Panc1 (cell line): ENCODE measurements at regions not wholly inside any gene's neighbourhood (a gene's known extent, or its start where the extent isn't known, plus 50 kb on each side); places are given as distances from the start of the nearest gene placed in this dataset.
A peak's percentile ranks its signal among the peaks of the same experiment; 100 is the strongest.

Experiments
- CTCF ChIP-seq: fragments of 450-650 bp; IDR thresholded peaks from 2 replicates; pipeline ENCODE4 v1.5.1; 2017; ENCODE audit warnings: mild to moderate bottlenecking
- POLR2AphosphoS5 ChIP-seq: IDR thresholded peaks from 2 replicates; pipeline ENCODE4 v1.6.1; 2012; ENCODE audit warnings: mild to moderate bottlenecking, low read depth, low read length, moderate library complexity
- SIN3A ChIP-seq: IDR thresholded peaks from 2 replicates; pipeline ENCODE4 v1.6.1; 2012; ENCODE audit warnings: low read depth, mild to moderate bottlenecking, low read length, moderate library complexity, borderline replicate concordance; ENCODE audit not compliant: insufficient read depth
- TCF7L2 ChIP-seq: IDR thresholded peaks from 2 replicates; pipeline ENCODE4 v1.6.1; 2011; ENCODE audit warnings: mild to moderate bottlenecking, low read depth, low read length, inconsistent platforms

- no peak for TF ChIP-seq POLR2AphosphoS5
- no peak for TF ChIP-seq TCF7L2
- peak; percentile 39; the same call in 1 of the 2 replicates for TF ChIP-seq CTCF
- TF ChIP-seq SIN3A = no peak
These were observed 118.4 kb upstream of the WDR17 start for GRCh38 chr4:175947117-175947722.
